ENCODE measurements at regions not wholly inside any gene's neighbourhood (a gene's known extent, or its start where the extent isn't known, plus 50 kb on each side); places are given as distances from the start of the nearest gene placed in this dataset.

DNA sequence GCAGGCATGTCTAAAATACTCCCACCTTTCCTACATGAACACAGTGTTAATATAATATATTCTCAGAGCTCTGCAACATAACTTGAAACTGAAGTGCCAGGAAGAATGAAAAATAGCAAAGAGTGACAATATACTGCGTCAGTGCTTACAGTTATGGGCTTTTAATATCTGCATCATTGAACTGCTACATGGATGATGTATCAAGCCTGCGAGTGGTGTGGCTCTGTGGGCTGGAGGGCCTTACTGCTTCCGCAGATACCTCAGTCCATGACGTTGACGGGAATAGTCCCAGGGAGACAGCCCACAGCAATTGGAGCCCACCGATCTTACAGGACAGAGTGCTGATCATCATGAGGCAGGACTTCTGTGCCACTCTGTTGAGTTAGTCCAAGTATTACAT, 727.0 kb downstream of the NR2F2 start:
- no peak for DNase-seq

- no peak for DNase-seq
These were observed 728.8 kb downstream of the NR2F2 start for GRCh38 chr15:97059281-97059680.

GRCh38 chr15:97061392-97061791, 730.9 kb downstream of the NR2F2 start:
- no peak for DNase-seq

GRCh38 chr15:97071668-97072067, 741.2 kb downstream of the NR2F2 start:
- no peak for DNase-seq

DNA sequence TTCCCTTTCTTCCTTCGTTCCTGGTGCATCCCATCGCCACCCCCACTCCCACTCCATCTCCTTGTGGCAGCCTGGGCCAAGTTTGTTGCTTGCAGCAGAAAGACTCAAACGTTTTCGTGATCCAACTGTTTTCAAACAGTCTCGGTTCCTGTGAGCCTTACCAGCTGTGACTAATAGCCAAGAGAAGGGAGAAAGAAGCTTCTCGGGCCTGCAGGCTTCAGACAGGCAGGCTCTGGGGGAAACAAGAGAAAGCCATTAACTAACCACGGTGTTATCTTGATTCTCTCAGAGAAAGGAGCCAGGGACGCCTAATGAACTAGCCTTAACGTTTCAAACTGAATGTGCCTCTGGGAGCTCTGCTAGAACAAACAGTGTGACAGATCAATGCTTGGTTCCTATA, 742.0 kb downstream of the NR2F2 start:
- DNase-seq = no peak

- no peak for DNase-seq
These were observed 745.5 kb downstream of the NR2F2 start for GRCh38 chr15:97076011-97076410.

- no peak for DNase-seq
These were observed 747.5 kb downstream of the NR2F2 start for GRCh38 chr15:97077975-97078374.

- no peak for DNase-seq
These were observed 748.1 kb downstream of the NR2F2 start for GRCh38 chr15:97078591-97078990.

DNA sequence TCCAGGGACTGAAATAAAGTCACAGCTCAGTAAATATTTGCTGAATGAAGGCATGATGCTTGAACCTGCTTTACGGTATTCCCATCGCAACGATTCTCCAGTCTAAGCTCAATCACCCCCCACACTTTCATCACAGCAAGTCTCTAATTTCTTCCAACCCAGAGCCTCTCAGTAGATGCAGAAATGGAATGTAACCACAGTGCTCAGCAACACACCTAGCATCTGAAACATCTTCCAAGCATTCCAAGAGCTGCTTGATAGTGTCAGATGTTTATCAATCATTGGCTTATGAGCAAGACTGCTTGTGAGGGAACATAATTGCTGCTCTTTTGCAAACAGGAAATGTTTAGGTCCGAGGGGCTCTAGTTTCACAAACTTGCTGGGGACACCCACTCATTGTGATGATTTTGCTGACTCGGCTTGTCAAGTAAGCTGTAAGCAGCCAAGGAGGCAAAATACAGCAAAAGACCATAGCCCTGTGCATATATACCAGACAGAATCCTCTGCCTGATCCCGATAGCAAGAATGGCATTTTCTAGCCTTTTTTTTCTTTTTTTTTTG, 751.2 kb downstream of the NR2F2 start:
- DNase-seq = no peak

- DNase-seq = no peak
These were observed 752.3 kb downstream of the NR2F2 start for GRCh38 chr15:97082830-97083229.

DNA sequence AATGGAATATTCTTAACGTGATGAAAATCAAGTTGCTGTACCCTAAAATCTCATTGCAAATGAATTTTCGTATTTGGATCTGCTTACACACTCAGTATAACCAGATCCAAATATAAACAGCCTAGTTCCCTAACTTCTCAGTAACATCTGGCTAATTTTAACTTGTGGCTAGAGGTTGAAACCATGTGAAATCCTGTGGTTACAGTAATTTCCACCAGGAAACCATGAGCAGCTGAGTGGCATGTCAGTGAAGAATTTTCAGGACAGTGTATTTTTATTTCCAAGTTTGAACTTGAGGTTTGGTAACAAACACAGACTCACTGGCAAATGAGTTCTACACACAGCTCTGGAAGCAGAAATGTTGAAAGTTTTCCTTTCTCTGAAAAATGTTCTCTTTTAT, 754.1 kb downstream of the NR2F2 start:
- DNase-seq = no peak

- no peak for DNase-seq
These were observed 755.2 kb downstream of the NR2F2 start for GRCh38 chr15:97085731-97086130.

- DNase-seq = no peak
These were observed 756.7 kb downstream of the NR2F2 start for GRCh38 chr15:97087006-97087741.

DNA sequence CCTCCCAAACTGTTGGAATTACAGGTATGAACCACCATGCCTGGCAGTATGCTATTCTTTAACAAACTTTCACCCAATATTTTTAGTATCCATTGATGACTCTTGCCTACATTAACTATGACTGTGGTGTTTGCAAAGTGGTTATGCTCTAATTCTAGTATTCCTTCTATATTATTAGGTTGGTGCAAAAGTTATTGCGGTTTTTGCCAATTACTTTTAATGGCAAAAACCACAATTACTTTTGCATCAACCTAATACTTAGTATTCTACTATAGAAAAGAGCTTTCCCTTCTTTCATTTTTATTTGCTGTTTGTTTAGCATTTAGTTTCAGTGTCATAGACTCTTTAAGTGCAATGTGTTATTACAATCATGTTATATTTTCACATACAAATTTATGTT, 760.6 kb downstream of the NR2F2 start:
- DNase-seq = no peak

- DNase-seq = no peak
These were observed 762.2 kb downstream of the NR2F2 start for GRCh38 chr15:97092656-97093055.

DNA sequence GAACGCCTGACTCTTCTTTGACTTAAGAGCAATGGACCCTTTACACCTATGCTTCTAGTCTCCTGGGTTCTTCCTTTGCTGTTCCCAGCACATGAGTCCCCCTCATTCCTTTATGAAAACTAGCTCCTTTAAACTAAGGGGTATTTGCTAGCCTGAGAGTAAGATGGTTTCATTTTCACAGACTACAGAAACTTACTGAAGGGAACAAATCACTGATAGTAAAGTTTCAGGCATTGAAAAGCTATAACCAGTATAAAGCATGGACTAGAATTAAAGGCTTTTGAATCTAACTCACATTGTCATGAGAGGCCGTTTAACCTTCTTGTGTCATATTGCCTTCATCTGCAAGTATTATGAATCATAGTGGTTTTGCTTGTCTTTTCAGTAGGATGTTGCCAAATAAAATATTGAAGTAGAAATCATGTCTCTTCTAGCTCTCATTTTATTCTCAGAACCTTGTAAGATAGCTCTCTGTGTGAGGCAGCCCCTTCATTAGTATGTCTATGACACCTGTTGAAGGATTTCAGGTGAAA, 765.9 kb downstream of the NR2F2 start:
- no peak for DNase-seq

DNA sequence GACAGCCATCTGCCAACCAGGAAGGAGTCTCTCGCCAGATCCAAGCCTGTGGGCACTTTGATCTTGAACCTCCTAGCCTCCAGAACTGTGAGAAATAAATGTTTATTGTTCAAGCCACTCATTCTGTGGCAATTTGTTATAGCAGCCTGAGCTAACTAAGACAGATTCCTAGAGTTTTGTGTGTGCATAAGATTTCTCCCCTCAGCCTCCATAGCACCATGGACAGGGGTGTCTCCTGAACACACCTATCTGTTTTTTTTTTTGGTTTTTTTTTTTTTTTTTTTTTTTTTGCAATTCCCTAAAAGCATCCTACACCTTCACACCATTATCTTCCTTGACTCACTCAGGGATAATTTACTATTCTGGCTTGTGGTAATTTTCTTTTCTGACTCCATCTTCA, 768.5 kb downstream of the NR2F2 start:
- DNase-seq = no peak

- no peak for DNase-seq
These were observed 771.1 kb downstream of the NR2F2 start for GRCh38 chr15:97101572-97101971.

GRCh38 chr15:97114900-97115760, 784.6 kb downstream of the NR2F2 start:
- DNase-seq = no peak

GRCh38 chr15:97115761-97116070, 785.2 kb downstream of the NR2F2 start:
- DNase-seq = no peak

- no peak for DNase-seq
These were observed 794.3 kb downstream of the NR2F2 start for GRCh38 chr15:97124790-97125189.

DNA sequence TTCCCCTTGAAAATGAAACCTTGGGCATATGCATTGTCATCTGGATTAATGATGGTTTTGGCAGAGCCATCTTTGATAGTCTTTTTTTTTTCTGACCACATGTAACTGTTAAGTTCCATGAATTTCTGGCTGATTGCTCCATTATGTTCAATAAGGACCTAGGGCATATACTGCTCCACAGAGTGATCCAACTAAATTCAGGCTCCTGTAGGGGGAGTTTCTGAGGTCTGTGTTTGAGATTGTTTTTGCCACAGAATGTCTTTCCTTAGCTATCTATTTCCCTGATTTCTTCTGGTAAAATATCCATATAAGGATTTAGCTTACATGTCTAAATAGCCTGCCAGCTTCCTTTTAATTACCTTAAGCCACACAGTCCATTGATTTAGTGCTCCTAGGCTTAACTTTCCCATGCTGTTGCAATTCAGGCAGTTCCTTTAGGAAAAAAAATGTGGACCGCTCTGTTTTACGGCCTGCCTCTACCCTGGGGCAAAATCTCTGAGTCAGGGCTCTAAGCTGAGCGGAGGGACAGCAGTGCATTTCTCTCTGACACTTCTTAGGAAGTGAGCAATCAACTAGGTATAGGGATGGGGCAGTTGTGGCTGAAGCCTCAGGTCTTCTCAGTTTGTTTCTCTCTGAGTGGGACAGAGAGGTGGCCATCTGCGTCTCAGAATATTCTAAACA, 796.2 kb downstream of the NR2F2 start:
- DNase-seq = no peak

DNA sequence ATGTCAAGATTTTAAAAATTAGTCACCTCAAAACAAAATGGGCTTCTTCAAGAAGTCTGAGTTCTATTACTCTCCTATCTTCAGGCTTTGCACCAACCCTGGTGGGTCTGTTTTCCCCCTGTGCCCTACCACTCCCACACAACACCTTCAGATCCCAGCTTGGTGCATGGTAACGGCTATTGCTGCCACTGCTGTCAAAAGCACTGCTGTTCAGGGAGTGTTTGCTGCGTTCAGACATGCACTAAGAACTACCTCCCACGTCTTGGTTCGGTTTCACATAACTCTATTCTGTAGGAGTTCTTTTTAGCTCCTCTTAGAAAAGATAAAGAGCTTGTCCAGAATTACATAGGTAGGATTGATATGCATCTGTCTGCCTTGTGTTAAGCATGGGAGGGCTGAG, 799.2 kb downstream of the NR2F2 start:
- no peak for DNase-seq
